ENCODE measurements at regions not wholly inside any gene's neighbourhood (a gene's known extent, or its start where the extent isn't known, plus 50 kb on each side); places are given as distances from the start of the nearest gene placed in this dataset.

GRCh38 chr3:8305371-8305770, 196.3 kb upstream of the LMCD1 start:
- no peak for DNase-seq (ENCODE audit: low read depth in 1 of 2, low spot score in 1 of 2)
- H3K27ac ChIP-seq (replicated peaks): no peak overlapping the region
- TF ChIP-seq GABPA (IDR thresholded peaks at IDR 0.05; ENCODE audit: low read depth) (no peak), REST (IDR thresholded peaks at IDR 0.05; ENCODE audit: insufficient replicate concordance, low read depth) (no peak), CTCF (IDR thresholded peaks at IDR 0.05; ENCODE audit: insufficient read depth, low read length) (no peak), SPI1 (IDR thresholded peaks at IDR 0.05; ENCODE audit: borderline replicate concordance, low read depth) (no peak), POLR2AphosphoS5 (IDR thresholded peaks at IDR 0.05; ENCODE audit: low read depth) (no peak)
- no peak overlapping the region for H3K4me3 ChIP-seq (replicated peaks; ENCODE audit: insufficient read depth, low read length)
- no peaks in the 10 kb centered on the region for H3K27me3 ChIP-seq (ENCODE audit: insufficient read depth, poor library complexity, severe bottlenecking)

DNA sequence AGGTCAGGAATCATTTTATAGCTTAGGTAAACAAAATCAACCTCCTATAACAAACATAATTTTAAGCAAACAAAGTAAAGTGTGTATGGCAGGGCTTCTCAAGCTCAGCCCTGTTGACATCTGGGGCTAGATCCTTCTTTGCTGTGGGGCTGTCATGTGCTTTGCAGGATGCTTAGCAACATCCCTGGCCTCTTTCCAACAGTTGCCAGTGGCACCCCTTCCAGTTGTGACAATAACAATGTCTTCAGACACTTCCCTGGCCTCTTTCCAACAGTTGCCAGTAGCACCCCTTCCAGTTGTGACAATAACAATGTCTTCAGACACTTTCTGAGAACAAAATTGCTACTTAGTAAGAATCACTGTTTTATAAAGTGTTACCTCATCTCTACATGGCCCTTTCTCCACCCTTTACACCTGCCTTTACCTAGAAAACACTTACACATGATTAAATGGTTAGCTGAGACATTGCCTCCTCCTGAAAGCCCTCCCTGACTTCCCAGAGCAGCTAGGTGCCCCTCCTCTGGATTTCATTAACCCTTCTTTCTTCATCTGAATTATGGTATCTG, 194.0 kb upstream of the LMCD1 start:
- Histone ChIP-seq H3K27ac (replicated peaks) (no peak overlapping the region), H3K4me3 (replicated peaks; ENCODE audit: insufficient read depth, low read length) (no peak overlapping the region), H3K27me3 (ENCODE audit: insufficient read depth, poor library complexity, severe bottlenecking) (no peaks in the 10 kb centered on the region)
- TF ChIP-seq SPI1 (IDR thresholded peaks at IDR 0.05; ENCODE audit: borderline replicate concordance, low read depth): no peak
- TF ChIP-seq REST (IDR thresholded peaks at IDR 0.05; ENCODE audit: insufficient replicate concordance, low read depth): no peak
- TF ChIP-seq CTCF (IDR thresholded peaks at IDR 0.05; ENCODE audit: insufficient read depth, low read length): no peak
- TF ChIP-seq GABPA (IDR thresholded peaks at IDR 0.05; ENCODE audit: low read depth): no peak
- TF ChIP-seq POLR2AphosphoS5 (IDR thresholded peaks at IDR 0.05; ENCODE audit: low read depth): no peak
- no peak for DNase-seq (ENCODE audit: low read depth in 1 of 2, low spot score in 1 of 2)

- H3K27ac ChIP-seq (replicated peaks): no peak overlapping the region
- no peak overlapping the region for H3K4me3 ChIP-seq (replicated peaks; ENCODE audit: insufficient read depth, low read length)
- no peak for DNase-seq (ENCODE audit: low read depth in 1 of 2, low spot score in 1 of 2)
- no peak for TF ChIP-seq REST (IDR thresholded peaks at IDR 0.05; ENCODE audit: insufficient replicate concordance, low read depth)
- no peak for TF ChIP-seq SPI1 (IDR thresholded peaks at IDR 0.05; ENCODE audit: borderline replicate concordance, low read depth)
- no peak for TF ChIP-seq POLR2AphosphoS5 (IDR thresholded peaks at IDR 0.05; ENCODE audit: low read depth)
- TF ChIP-seq GABPA (IDR thresholded peaks at IDR 0.05; ENCODE audit: low read depth): no peak
- TF ChIP-seq CTCF (IDR thresholded peaks at IDR 0.05; ENCODE audit: insufficient read depth, low read length): no peak
- no peaks in the 10 kb centered on the region for H3K27me3 ChIP-seq (ENCODE audit: insufficient read depth, poor library complexity, severe bottlenecking)
Observed at GRCh38 chr3:8311321-8311720, 190.3 kb upstream of the LMCD1 start.

All from HL-60 (cell line).